Liver (tissue), 8 donors: ENCODE measurements at regions not wholly inside any gene's neighbourhood (a gene's known extent, or its start where the extent isn't known, plus 50 kb on each side); places are given as distances from the start of the nearest gene placed in this dataset.

ENCODE experiments used
- DNase-seq: peaks from one replicate; pipeline ENCODE4 v3.0.0-alpha.2; 2017; ENCODE audit warnings: low spot score
- H3K27ac ChIP-seq, 2 donors: one replicate each; pipeline ENCODE4 v1.7.0; 2013; ENCODE audit warnings: inconsistent platforms in 2 of 2, low read length in 2 of 2, control low read depth in 1 of 2, low read depth in 1 of 2, mild to moderate bottlenecking in 1 of 2
- H3K27me3 ChIP-seq, 4 donors: one replicate each; pipeline versions ENCODE4 v1.6.1 to v1.7.0; 2013; ENCODE audit warnings: low read length in 3 of 4, inconsistent platforms in 1 of 4, mild to moderate bottlenecking in 1 of 4, moderate library complexity in 1 of 4; ENCODE audit not compliant: control insufficient read depth in 4 of 4, insufficient read depth in 4 of 4
- H3K36me3 ChIP-seq, 4 donors: one replicate each; pipeline versions ENCODE4 v1.6.1 to v1.7.0; 2013; ENCODE audit warnings: low read length in 3 of 4, mild to moderate bottlenecking in 3 of 4, low read depth in 1 of 4, moderate library complexity in 1 of 4; ENCODE audit not compliant: control insufficient read depth in 4 of 4, insufficient read depth in 3 of 4
- H3K4me1 ChIP-seq, 4 donors: one replicate each; pipeline versions ENCODE4 v1.6.1 to v1.7.0; 2013; ENCODE audit warnings: low read length in 3 of 4, mild to moderate bottlenecking in 3 of 4, moderate library complexity in 1 of 4; ENCODE audit not compliant: control insufficient read depth in 4 of 4, insufficient read depth in 4 of 4
- H3K4me3 ChIP-seq, 3 donors: one replicate each; pipeline versions ENCODE4 v1.6.1 to v1.7.0; 2013; ENCODE audit warnings: low read length in 3 of 3, control low read depth in 1 of 3, low read depth in 1 of 3, mild to moderate bottlenecking in 1 of 3
- H3K9ac ChIP-seq, 2 donors: one replicate each; pipeline ENCODE4 v1.7.0; 2013; ENCODE audit warnings: low read length in 2 of 2, mild to moderate bottlenecking in 2 of 2, moderate library complexity in 2 of 2, control low read depth in 1 of 2, low read depth in 1 of 2
- H3K9me3 ChIP-seq, 4 donors: one replicate each; pipeline versions ENCODE4 v1.6.1 to v1.7.0; 2013; ENCODE audit warnings: low read length in 3 of 4; ENCODE audit not compliant: control insufficient read depth in 4 of 4
- EGR1 ChIP-seq, 2 donors: IDR thresholded peaks; 2 replicates each; pipeline ENCODE4 v1.6.1; 2016 to 2018; ENCODE audit warnings: antibody characterized with exemption in 2 of 2, low read depth in 2 of 2
- FOXA1 ChIP-seq: IDR thresholded peaks from 2 replicates; pipeline ENCODE4 v1.6.1; 2016; ENCODE audit warnings: antibody characterized with exemption
- FOXA2 ChIP-seq: IDR thresholded peaks from 2 replicates; pipeline ENCODE4 v1.6.1; 2016; ENCODE audit warnings: antibody characterized with exemption
- GABPA ChIP-seq, 2 donors: IDR thresholded peaks in 1 of 2; conservative IDR thresholded peaks in 1 of 2; 2 replicates each; pipeline ENCODE4 v1.6.1; 2016; ENCODE audit warnings: antibody characterized with exemption in 2 of 2, mild to moderate bottlenecking in 1 of 2, moderate library complexity in 1 of 2
- HNF4A ChIP-seq, 2 donors: conservative IDR thresholded peaks; 2 replicates each; pipeline ENCODE4 v1.6.1; 2016; ENCODE audit warnings: antibody characterized with exemption in 2 of 2, mild to moderate bottlenecking in 2 of 2
- HNF4G ChIP-seq: IDR thresholded peaks from 2 replicates; pipeline ENCODE4 v1.6.1; 2016; ENCODE audit warnings: antibody characterized with exemption
- JUND ChIP-seq, 2 donors: IDR thresholded peaks; 2 replicates each; pipeline ENCODE4 v1.6.1; 2016; ENCODE audit warnings: antibody characterized with exemption in 2 of 2
- NR2F2 ChIP-seq: IDR thresholded peaks from 2 replicates; pipeline ENCODE4 v1.6.1; 2016; ENCODE audit warnings: antibody characterized with exemption
- RAD21 ChIP-seq, 2 donors: IDR thresholded peaks; 2 replicates each; pipeline ENCODE4 v1.6.1; 2016; ENCODE audit warnings: antibody characterized with exemption in 2 of 2, mild to moderate bottlenecking in 2 of 2
- RXRA ChIP-seq, 2 donors: IDR thresholded peaks; 2 replicates each; pipeline ENCODE4 v1.6.1; 2017 to 2018; ENCODE audit warnings: antibody characterized with exemption in 2 of 2, mild to moderate bottlenecking in 1 of 2
- SP1 ChIP-seq: IDR thresholded peaks from 2 replicates; pipeline ENCODE4 v1.6.1; 2018; ENCODE audit warnings: antibody characterized with exemption, mild to moderate bottlenecking
- TAF1 ChIP-seq: conservative IDR thresholded peaks from 2 replicates; pipeline ENCODE4 v1.6.1; 2016; ENCODE audit warnings: antibody characterized with exemption, mild to moderate bottlenecking
- YY1 ChIP-seq: IDR thresholded peaks from 2 replicates; pipeline ENCODE4 v1.6.1; 2016; ENCODE audit warnings: antibody characterized with exemption, mild to moderate bottlenecking
- WGBS: extraction: QIAGEN DNeasy Blood & Tissue Kit; methylation state at CpG from one replicate; pipeline ENCODE4 v1.1.7; 2013; 5-methylcytosine and 5-hydroxymethylcytosine counted together
- TF ChIP-seq, protein P1 (sequence below): fragments of 150-350 bp; IDR thresholded peaks from 2 replicates; pipeline ENCODE4 v1.5.1; 2017; ENCODE audit warnings: improper control_type of control experiment, low read depth, low read length; ENCODE audit not compliant: missing input control
- TF ChIP-seq, protein P2 (sequence below): IDR thresholded peaks from 2 replicates; pipeline ENCODE4 v1.6.1; 2016; ENCODE audit warnings: antibody characterized with exemption, mild to moderate bottlenecking
- TF ChIP-seq, protein P3 (sequence below): IDR thresholded peaks from 2 replicates; pipeline ENCODE4 v1.6.1; 2016; ENCODE audit warnings: antibody characterized with exemption
- TF ChIP-seq, protein P4 (sequence below): IDR thresholded peaks from 2 replicates; pipeline ENCODE4 v1.6.1; 2016; ENCODE audit warnings: antibody characterized with exemption
- TF ChIP-seq, protein P5 (sequence below): IDR thresholded peaks from 2 replicates; pipeline ENCODE4 v1.6.1; 2016; ENCODE audit warnings: antibody characterized with exemption
- donor health status: healthy.
- donor health status: healthy.
- donor health status: healthy.
- donor health status: healthy.
- donor health status: healthy.

DNA sequence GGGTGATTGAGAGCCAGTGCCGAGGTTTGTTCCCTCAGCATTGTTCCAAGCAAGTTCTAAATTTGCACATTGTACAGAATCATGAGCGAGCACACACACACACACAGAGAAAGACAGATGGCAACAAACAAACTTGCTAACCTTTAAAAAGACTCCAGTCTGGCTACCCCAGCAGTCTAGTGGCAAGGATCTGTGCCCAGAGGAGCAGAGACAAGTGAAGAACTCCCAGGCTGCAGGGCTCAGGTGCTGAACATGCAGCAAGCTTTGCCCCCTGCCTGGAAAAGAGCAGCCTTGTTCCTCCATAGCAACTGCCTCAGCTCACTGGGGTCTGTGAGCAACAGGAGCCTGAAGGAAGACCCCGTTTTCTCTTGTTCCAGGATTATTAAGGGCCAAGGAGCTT lies 169.2 kb upstream of the CCDC68 start:
- DNase-seq, result no peak
- TF ChIP-seq, protein P1, sequence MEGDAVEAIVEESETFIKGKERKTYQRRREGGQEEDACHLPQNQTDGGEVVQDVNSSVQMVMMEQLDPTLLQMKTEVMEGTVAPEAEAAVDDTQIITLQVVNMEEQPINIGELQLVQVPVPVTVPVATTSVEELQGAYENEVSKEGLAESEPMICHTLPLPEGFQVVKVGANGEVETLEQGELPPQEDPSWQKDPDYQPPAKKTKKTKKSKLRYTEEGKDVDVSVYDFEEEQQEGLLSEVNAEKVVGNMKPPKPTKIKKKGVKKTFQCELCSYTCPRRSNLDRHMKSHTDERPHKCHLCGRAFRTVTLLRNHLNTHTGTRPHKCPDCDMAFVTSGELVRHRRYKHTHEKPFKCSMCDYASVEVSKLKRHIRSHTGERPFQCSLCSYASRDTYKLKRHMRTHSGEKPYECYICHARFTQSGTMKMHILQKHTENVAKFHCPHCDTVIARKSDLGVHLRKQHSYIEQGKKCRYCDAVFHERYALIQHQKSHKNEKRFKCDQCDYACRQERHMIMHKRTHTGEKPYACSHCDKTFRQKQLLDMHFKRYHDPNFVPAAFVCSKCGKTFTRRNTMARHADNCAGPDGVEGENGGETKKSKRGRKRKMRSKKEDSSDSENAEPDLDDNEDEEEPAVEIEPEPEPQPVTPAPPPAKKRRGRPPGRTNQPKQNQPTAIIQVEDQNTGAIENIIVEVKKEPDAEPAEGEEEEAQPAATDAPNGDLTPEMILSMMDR, result no peak
- TF ChIP-seq EGR1 (IDR thresholded peaks at IDR 0.05; ENCODE audit: low read depth in 2 of 2), result no peak
- TF ChIP-seq, protein P2, sequence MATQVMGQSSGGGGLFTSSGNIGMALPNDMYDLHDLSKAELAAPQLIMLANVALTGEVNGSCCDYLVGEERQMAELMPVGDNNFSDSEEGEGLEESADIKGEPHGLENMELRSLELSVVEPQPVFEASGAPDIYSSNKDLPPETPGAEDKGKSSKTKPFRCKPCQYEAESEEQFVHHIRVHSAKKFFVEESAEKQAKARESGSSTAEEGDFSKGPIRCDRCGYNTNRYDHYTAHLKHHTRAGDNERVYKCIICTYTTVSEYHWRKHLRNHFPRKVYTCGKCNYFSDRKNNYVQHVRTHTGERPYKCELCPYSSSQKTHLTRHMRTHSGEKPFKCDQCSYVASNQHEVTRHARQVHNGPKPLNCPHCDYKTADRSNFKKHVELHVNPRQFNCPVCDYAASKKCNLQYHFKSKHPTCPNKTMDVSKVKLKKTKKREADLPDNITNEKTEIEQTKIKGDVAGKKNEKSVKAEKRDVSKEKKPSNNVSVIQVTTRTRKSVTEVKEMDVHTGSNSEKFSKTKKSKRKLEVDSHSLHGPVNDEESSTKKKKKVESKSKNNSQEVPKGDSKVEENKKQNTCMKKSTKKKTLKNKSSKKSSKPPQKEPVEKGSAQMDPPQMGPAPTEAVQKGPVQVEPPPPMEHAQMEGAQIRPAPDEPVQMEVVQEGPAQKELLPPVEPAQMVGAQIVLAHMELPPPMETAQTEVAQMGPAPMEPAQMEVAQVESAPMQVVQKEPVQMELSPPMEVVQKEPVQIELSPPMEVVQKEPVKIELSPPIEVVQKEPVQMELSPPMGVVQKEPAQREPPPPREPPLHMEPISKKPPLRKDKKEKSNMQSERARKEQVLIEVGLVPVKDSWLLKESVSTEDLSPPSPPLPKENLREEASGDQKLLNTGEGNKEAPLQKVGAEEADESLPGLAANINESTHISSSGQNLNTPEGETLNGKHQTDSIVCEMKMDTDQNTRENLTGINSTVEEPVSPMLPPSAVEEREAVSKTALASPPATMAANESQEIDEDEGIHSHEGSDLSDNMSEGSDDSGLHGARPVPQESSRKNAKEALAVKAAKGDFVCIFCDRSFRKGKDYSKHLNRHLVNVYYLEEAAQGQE, result no peak
- TF ChIP-seq TAF1, result no peak
- no peak for TF ChIP-seq RAD21 (IDR thresholded peaks at IDR 0.05)
- 72% methylated on average over 3 of the region's 3 CpGs for WGBS
- H3K9me3 ChIP-seq, result peaks cover 0 to 2% (median 0%) of the 10 kb centered on the region in 4 donors
- H3K4me3 ChIP-seq, result no peak overlapping the region
- H3K9ac ChIP-seq, result no peak overlapping the region
- no peak overlapping the region for H3K27ac ChIP-seq
- H3K36me3 ChIP-seq, result no peaks in the 10 kb centered on the region
- H3K27me3 ChIP-seq, result no peaks in the 10 kb centered on the region
- H3K4me1 ChIP-seq, result no peaks in the 10 kb centered on the region

DNA sequence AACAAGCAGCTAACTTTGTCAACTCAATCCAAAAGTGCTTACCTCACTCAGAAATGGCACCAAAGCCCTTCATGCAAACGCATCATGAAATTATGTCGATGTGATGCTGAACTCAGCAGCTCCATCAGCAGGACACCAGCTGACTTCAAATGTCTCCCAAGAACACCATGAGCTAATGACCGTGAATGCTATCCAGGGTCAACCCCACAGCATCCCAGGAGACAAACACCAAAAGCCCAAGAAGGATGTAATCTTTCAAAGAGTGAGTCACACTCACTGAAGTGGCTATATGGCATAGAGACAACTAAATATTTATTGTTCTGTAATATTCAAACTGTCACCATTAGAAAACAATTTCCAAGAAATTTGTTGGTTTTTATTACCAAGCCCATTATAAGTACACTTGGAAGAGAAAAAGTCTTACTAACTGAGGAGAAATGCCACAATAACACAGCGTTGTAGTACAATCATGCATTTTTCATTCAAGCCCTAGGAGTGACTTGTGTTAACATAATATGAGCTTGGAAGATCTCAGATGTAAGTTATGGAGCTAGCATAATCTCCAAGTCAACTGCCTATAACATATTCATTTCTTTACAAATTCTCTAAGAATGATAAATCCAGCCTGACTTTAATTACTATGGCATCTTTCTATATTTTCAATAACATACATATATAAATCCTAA lies 165.0 kb upstream of the CCDC68 start:
- Histone ChIP-seq H3K4me3 (no peak overlapping the region), H3K27me3 (no peaks in the 10 kb centered on the region), H3K9ac (no peak overlapping the region), H3K36me3 (no peaks in the 10 kb centered on the region), H3K4me1 (no peaks in the 10 kb centered on the region), H3K9me3 (peaks cover 0 to 3% (median under 1%) of the 10 kb centered on the region in 4 donors), H3K27ac (no peak overlapping the region)
- no peak for DNase-seq
- WGBS, result 85% methylated on average over 4 of the region's 4 CpGs
- TF ChIP-seq TAF1, result no peak
- no peak for TF ChIP-seq GABPA (IDR thresholded peaks at IDR 0.05 in 1 of 2, conservative IDR thresholded peaks at IDR 0.05 in 1 of 2)
- no peak for TF ChIP-seq HNF4G
- TF ChIP-seq, protein P1, result no peak
- TF ChIP-seq FOXA2, result no peak
- TF ChIP-seq HNF4A (conservative IDR thresholded peaks at IDR 0.05), result no peak
- TF ChIP-seq, protein P3, sequence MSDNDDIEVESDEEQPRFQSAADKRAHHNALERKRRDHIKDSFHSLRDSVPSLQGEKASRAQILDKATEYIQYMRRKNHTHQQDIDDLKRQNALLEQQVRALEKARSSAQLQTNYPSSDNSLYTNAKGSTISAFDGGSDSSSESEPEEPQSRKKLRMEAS, result no peak
- no peak for TF ChIP-seq RAD21 (IDR thresholded peaks at IDR 0.05)
- TF ChIP-seq SP1, result no peak
- TF ChIP-seq NR2F2, result no peak
- no peak for TF ChIP-seq YY1
- no peak for TF ChIP-seq JUND (IDR thresholded peaks at IDR 0.05)
- TF ChIP-seq FOXA1, result no peak
- no peak for TF ChIP-seq EGR1 (IDR thresholded peaks at IDR 0.05; ENCODE audit: low read depth in 2 of 2)
- TF ChIP-seq, protein P4, sequence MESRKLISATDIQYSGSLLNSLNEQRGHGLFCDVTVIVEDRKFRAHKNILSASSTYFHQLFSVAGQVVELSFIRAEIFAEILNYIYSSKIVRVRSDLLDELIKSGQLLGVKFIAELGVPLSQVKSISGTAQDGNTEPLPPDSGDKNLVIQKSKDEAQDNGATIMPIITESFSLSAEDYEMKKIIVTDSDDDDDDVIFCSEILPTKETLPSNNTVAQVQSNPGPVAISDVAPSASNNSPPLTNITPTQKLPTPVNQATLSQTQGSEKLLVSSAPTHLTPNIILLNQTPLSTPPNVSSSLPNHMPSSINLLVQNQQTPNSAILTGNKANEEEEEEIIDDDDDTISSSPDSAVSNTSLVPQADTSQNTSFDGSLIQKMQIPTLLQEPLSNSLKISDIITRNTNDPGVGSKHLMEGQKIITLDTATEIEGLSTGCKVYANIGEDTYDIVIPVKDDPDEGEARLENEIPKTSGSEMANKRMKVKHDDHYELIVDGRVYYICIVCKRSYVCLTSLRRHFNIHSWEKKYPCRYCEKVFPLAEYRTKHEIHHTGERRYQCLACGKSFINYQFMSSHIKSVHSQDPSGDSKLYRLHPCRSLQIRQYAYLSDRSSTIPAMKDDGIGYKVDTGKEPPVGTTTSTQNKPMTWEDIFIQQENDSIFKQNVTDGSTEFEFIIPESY, result no peak
- TF ChIP-seq RXRA (IDR thresholded peaks at IDR 0.05), result no peak
- TF ChIP-seq, protein P5, sequence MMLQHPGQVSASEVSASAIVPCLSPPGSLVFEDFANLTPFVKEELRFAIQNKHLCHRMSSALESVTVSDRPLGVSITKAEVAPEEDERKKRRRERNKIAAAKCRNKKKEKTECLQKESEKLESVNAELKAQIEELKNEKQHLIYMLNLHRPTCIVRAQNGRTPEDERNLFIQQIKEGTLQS, result no peak
